ENCODE measurements at regions not wholly inside any gene's neighbourhood (a gene's known extent, or its start where the extent isn't known, plus 50 kb on each side); places are given as distances from the start of the nearest gene placed in this dataset.

DNA sequence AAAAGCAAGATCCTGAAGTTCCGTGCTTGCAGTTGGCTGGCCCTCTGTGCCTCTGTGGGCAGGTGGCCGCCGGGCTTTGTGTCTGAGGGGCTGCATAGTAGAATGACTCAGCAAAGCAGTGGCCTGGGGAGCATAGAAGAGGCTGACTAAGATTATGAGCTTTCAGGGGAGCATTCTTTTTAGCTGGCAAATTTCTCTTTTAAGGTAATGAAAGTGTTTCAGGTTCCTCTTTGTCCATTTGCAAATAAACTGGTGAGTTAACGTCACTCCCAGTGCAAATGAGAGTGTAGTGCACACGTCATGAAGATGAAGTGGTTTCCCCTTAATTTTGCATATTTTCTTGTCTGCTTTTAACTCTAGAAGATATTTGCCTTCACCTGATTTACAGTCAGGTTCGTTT, 98.6 kb downstream of the BCL2L11 start:
- Mint-ChIP-seq H3K36me3 (ENCODE audit: insufficient read depth, unreplicated experiment) (peaks cover 6% of the 10 kb centered on the region), H3K4me3 (ENCODE audit: unreplicated experiment) (no peak overlapping the region), H3K4me1 (ENCODE audit: insufficient read depth, unreplicated experiment) (no peaks in the 10 kb centered on the region), H3K27ac (ENCODE audit: low read depth, unreplicated experiment) (no peak overlapping the region), H3K27me3 (ENCODE audit: insufficient read depth, unreplicated experiment) (no peaks in the 10 kb centered on the region), H3K9me3 (ENCODE audit: unreplicated experiment) (peaks cover 13% of the 10 kb centered on the region)
- TF ChIP-seq, protein P1, sequence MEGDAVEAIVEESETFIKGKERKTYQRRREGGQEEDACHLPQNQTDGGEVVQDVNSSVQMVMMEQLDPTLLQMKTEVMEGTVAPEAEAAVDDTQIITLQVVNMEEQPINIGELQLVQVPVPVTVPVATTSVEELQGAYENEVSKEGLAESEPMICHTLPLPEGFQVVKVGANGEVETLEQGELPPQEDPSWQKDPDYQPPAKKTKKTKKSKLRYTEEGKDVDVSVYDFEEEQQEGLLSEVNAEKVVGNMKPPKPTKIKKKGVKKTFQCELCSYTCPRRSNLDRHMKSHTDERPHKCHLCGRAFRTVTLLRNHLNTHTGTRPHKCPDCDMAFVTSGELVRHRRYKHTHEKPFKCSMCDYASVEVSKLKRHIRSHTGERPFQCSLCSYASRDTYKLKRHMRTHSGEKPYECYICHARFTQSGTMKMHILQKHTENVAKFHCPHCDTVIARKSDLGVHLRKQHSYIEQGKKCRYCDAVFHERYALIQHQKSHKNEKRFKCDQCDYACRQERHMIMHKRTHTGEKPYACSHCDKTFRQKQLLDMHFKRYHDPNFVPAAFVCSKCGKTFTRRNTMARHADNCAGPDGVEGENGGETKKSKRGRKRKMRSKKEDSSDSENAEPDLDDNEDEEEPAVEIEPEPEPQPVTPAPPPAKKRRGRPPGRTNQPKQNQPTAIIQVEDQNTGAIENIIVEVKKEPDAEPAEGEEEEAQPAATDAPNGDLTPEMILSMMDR (IDR thresholded peaks at IDR 0.05; ENCODE audit: unreplicated experiment): no peak
- no TSS peak for BruUV-seq (replicated peaks)
- DNase-seq (ENCODE audit: unreplicated experiment): no peak
- CTCF ChIA-PET: no interaction called here
- POLR2A ChIA-PET: interaction anchor here (0.5 to 1.3 kb wide), 2 partner anchors 17 to 223 kb away, joined by 3 read pairs; no protein-coding TSS in a partner anchor
- intact Hi-C loops (cut with micrococcal nuclease): no loop called here

DNA sequence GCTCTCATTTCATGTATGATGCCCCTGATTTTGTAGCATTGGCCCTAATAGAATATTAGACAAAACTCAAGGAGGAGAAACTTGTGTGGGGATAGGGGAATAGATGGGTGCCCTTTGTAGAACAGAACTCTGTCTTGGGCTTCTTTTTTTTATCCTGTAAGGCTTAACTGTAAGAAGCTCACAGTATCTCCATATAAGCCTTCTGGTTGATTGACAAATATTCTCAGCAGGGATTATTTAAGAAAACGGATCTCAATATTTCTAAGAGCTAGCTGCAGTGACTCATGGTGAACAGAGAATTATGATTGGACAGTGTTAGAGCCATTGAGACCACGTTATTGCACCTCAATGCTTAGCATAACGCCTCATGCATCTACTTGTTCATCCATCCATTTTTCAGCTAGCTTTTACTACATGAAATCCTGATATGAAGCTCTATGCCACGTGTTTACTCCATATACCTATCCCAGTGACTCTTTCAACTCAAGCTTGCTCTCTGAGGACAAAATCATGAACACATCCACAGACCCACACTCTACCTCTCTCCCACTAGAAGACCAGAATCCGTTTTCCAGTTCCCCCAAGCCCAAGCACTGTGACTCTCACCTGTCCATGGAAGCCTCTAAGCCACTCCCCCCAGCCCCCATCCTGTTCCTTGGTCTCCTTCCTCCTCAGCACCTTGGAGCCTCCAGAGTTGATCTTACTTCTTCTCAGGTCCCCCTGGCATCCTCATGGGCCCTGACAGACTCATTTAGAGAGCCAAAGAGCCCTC, 99.2 kb downstream of the BCL2L11 start:
- H3K27me3 Mint-ChIP-seq (ENCODE audit: insufficient read depth, unreplicated experiment): no peaks in the 10 kb centered on the region
- no peak for DNase-seq (ENCODE audit: unreplicated experiment)
- BruUV-seq (replicated peaks): no TSS peak
- TF ChIP-seq, protein P1 (IDR thresholded peaks at IDR 0.05; ENCODE audit: unreplicated experiment): no peak
- ChIA-PET CTCF (no interaction called here), POLR2A (interaction anchor here (0.5 to 1.3 kb wide), 2 partner anchors 11 to 224 kb away, joined by 3 to 4 read pairs; no protein-coding TSS in a partner anchor)
- peaks cover 8% of the 10 kb centered on the region for H3K9me3 Mint-ChIP-seq (ENCODE audit: unreplicated experiment)
- H3K4me1 Mint-ChIP-seq (ENCODE audit: insufficient read depth, unreplicated experiment): no peaks in the 10 kb centered on the region
- no peak overlapping the region for H3K27ac Mint-ChIP-seq (ENCODE audit: low read depth, unreplicated experiment)
- no peak overlapping the region for H3K4me3 Mint-ChIP-seq (ENCODE audit: unreplicated experiment)
- intact Hi-C loops (cut with micrococcal nuclease): no loop called here
- peaks cover 6% of the 10 kb centered on the region for H3K36me3 Mint-ChIP-seq (ENCODE audit: insufficient read depth, unreplicated experiment)

DNA sequence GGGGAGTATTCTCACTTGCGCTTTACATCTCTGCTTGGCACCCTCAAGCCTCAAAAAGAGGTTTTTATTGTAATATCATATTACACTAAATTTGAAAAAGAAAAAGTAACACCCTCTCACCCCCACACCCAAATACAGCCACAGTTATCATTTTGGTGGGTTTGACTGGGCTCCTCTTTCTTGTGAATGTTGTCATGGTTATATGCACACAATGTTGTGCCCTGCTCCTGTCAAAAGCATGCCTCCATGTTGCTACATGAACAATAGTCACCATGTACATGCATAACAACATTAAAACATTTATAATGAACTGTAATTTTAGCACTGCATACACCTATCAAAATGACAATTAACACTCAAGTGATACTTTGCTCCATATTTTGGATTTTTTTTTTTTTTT, 100.2 kb downstream of the BCL2L11 start:
- Mint-ChIP-seq H3K9me3 (ENCODE audit: unreplicated experiment) (peaks cover 18% of the 10 kb centered on the region), H3K4me3 (ENCODE audit: unreplicated experiment) (no peak overlapping the region), H3K27ac (ENCODE audit: low read depth, unreplicated experiment) (no peak overlapping the region), H3K36me3 (ENCODE audit: insufficient read depth, unreplicated experiment) (peaks cover 6% of the 10 kb centered on the region), H3K4me1 (ENCODE audit: insufficient read depth, unreplicated experiment) (no peaks in the 10 kb centered on the region), H3K27me3 (ENCODE audit: insufficient read depth, unreplicated experiment) (no peaks in the 10 kb centered on the region)
- intact Hi-C loops (cut with micrococcal nuclease): no loop called here
- DNase-seq (ENCODE audit: unreplicated experiment): no peak
- ChIA-PET POLR2A (interaction anchor here (0.6 to 1.3 kb wide), 2 partner anchors 12 to 14 kb away, joined by 3 to 4 read pairs; no protein-coding TSS in a partner anchor), CTCF (no interaction called here)
- TF ChIP-seq, protein P1 (IDR thresholded peaks at IDR 0.05; ENCODE audit: unreplicated experiment): no peak
- BruUV-seq (replicated peaks): no TSS peak

DNA sequence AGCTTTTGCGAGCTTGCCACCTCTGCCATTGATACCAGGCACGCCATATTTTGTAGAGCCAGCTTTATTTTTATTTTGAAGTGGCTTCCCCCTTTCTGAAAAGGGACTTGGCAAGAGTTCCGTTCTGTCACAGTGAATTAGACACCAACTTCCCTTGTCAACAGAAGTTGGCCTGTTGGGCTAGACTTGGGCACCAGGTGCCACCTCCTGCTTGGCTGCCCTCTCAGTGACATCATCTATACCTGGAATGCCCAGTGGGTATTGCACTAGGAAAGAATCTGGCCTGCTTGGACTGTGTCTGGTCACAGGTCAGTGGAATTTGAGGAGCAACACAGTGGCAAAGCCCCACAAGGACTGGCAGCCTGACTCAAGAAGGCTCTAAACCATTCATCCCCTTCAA, 101.0 kb downstream of the BCL2L11 start:
- no TSS peak for BruUV-seq (replicated peaks)
- H3K36me3 Mint-ChIP-seq (ENCODE audit: insufficient read depth, unreplicated experiment): peaks cover 6% of the 10 kb centered on the region
- DNase-seq (ENCODE audit: unreplicated experiment): no peak
- H3K4me1 Mint-ChIP-seq (ENCODE audit: insufficient read depth, unreplicated experiment): no peaks in the 10 kb centered on the region
- intact Hi-C loops (cut with micrococcal nuclease): no loop called here
- no peaks in the 10 kb centered on the region for H3K27me3 Mint-ChIP-seq (ENCODE audit: insufficient read depth, unreplicated experiment)
- H3K4me3 Mint-ChIP-seq (ENCODE audit: unreplicated experiment): no peak overlapping the region
- no peak overlapping the region for H3K27ac Mint-ChIP-seq (ENCODE audit: low read depth, unreplicated experiment)
- peaks cover 19% of the 10 kb centered on the region for H3K9me3 Mint-ChIP-seq (ENCODE audit: unreplicated experiment)
- CTCF ChIA-PET: no interaction called here
- POLR2A ChIA-PET: no interaction called here
- TF ChIP-seq, protein P1 (IDR thresholded peaks at IDR 0.05; ENCODE audit: unreplicated experiment): no peak

Measured in MCF 10A (cell line).